Cardiac fibroblast (primary cell): ENCODE measurements at regions not wholly inside any gene's neighbourhood (a gene's known extent, or its start where the extent isn't known, plus 50 kb on each side); places are given as distances from the start of the nearest gene placed in this dataset.

Experiments used
- DNase-seq, 2 donors: peaks; one replicate each; pipeline versions ENCODE4 v3.0.0 to v3.0.0-alpha.2; 2010; ENCODE audit warnings: low read depth in 2 of 2
- H3K4me3 ChIP-seq, 2 donors: replicated peaks in 1 of 2; 1 replicate in 1 of 2; 2 replicates in 1 of 2; pipeline ENCODE4 v1.5.1; 2011; ENCODE audit warnings: low read depth in 2 of 2, low read length in 2 of 2, mild to moderate bottlenecking in 2 of 2, moderate library complexity in 1 of 2
- CTCF ChIP-seq: IDR thresholded peaks from one replicate; pipeline ENCODE4 v1.5.1; 2011; ENCODE audit warnings: low read depth, mild to moderate bottlenecking, low read length, inconsistent platforms

DNA sequence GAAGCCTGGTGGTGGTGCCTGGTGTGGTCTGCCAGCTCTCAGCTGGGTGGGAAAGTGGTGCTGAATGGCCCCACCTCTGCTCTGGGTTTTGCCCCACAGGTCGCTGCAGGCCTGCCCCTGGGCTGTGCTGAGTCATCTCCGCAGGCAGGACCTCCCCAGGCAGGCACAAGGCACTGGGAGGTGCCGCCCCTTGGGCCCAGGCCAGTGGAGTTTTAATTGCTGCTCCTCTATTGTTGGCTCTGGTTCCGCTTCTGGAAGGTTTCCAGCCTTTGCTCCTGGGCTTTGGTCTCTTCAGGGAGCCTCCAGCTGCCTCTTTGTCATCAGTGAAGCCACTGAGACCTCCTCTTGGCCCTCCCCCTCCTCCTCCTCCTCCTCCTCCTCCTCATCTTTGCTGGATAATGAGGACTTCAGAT, 180.3 kb upstream of the GRB10 start:
- TF ChIP-seq CTCF = peak; percentile 13
- peak; percentile 76 to 84 for DNase-seq
- no peak overlapping the region for H3K4me3 ChIP-seq

GRCh38 chr7:50962281-50962883, 179.7 kb upstream of the GRB10 start:
- DNase-seq = peak in 1 of 2 donors; percentile 48
- no peak for TF ChIP-seq CTCF
- no peak overlapping the region for H3K4me3 ChIP-seq

GRCh38 chr7:50960621-50961310, 178.1 kb upstream of the GRB10 start:
- DNase-seq = no peak
- no peak overlapping the region for H3K4me3 ChIP-seq
- no peak for TF ChIP-seq CTCF

GRCh38 chr7:50959991-50960390, 177.3 kb upstream of the GRB10 start:
- no peak overlapping the region for H3K4me3 ChIP-seq
- DNase-seq = no peak
- no peak for TF ChIP-seq CTCF

DNA sequence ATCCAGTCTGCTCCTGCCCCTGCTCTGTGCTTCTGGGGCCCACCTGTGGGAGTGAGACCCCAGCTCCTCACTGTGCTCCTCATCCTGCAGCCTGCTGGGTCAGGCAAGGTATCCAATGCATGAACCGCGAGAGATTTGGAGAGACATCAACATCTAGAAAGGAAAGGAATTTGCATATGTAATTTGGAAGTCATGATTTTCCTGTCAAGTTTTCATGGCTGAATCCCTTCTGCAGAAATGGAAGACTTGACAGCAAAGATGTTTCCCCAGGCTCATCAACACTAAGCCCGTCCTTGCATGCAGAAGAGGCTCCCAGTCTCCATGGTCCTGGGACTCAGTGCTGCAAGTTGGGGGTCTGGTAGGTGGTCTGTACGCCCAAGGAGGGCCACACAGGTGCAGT, 176.9 kb upstream of the GRB10 start:
- no peak for TF ChIP-seq CTCF
- DNase-seq = no peak
- H3K4me3 ChIP-seq = no peak overlapping the region

- DNase-seq = no peak
- TF ChIP-seq CTCF = no peak
- no peak overlapping the region for H3K4me3 ChIP-seq
Measured at GRCh38 chr7:50957855-50958254, 175.2 kb upstream of the GRB10 start.
